NCI-H1417 (cell line): ENCODE measurements at regions not wholly inside any gene's neighbourhood (a gene's known extent, or its start where the extent isn't known, plus 50 kb on each side); places are given as distances from the start of the nearest gene placed in this dataset.
A peak's percentile ranks its signal among the peaks of the same experiment; 100 is the strongest.

Experiments
- DNase-seq, 3 experiments: peaks; one replicate each; lab custom pipeline; 2025; lab: John Stamatoyannopoulos, UW

DNA sequence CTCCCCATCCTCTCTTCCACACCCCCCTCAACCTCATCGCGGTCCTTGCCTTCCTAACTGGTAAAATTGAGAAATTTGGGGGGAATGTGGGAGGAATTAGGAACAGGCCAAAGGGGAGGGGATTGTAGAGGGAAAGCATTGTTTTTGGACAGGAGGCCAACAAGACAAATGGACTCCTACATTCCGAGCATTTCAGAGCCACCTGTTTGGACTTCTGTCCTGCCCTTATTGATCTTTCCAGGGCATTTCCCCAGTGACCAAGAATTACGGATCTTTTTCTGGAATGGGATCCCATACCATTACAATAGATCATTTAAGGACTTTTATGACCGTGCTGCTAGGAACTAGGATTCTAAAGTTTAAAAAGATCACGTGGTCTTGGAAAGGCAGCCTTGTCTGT, 221.3 kb upstream of the ASIC2 start:
- no peak for DNase-seq

GRCh38 chr17:33515974-33516373, 222.9 kb upstream of the ASIC2 start:
- no peak for DNase-seq

DNA sequence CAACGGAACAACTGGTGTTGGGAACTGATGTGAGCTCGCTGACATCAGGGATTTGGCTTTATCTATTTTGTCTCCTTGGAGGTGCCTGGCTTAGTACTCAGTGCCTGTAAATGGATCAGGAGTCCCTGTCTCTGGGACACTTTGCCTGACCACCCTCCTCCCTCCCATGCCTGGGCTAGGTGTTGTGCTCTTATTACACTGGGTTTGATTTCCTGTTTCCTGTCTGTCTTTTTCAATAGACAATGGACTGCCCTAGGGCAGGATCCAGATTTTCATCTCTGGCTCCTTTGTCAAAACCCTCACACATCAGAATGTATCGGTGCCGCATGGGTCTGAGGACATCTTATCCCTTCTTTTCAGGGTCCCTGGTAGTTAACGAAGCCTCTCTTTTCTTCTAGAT, 223.6 kb upstream of the ASIC2 start:
- DNase-seq: no peak

GRCh38 chr17:33517746-33518145, 224.7 kb upstream of the ASIC2 start:
- DNase-seq: no peak

DNA sequence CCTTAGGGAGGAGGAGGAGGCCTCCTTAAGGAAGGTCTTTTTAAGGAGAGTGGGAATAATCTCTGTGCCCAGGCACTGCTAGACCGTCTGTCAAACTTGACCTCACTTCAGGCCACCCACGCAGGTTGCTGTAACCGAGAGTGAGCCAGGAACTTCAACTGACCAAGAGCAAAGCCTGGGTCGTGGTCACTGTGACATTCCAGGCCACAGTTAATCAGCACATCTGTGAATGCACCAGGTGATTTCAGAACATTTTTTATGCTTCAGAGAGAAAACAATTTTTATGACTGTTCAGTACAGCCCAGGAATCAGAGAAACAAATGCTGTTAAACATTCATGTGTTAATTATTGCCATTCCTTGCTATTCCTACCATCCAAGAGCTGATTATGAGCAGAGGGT, 226.6 kb upstream of the ASIC2 start:
- no peak for DNase-seq

DNA sequence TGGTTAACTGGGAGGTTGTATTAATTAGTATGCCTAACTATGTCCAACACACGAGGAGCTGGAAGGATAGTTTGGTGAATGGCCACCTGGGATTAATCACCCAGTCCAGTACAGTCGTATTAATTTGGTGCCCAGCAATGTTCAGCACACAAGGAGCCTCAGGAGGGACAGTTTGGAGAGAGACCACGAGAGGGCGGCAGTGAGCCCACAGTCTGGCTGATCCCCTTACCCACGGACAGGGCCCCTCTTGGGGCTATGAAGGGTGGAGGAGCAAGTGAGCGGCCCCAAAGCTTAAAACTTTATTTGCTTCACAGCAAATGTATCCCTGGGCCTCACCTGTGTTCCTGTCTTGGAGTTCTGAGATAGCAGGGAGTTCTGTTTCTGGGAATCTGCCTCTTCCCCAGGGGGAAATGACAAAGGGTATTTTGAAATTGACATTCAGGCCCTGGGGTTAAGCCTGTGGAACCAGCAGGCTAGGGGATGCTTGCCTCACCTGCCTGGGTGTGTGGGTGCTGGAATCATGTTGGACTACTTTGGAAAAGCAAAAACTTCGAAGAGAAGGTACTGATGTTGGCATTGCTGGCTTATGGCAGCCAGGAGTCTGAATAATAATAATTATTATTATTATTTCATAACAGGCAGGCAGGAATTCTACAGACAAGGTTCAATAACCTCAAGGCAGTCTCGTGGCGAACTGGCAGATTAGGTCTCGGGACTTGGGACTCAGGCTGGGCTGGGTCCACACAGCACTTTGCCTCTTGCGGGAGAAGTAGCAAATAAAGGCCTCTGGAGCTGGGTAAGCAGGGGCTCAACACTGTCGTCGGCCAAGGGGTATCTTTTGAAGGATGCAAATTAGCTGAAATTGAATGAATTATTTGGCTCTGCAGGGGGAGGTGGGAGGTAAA, 227.6 kb upstream of the ASIC2 start:
- DNase-seq: peak; percentile 3 to 61 (median 32)

DNA sequence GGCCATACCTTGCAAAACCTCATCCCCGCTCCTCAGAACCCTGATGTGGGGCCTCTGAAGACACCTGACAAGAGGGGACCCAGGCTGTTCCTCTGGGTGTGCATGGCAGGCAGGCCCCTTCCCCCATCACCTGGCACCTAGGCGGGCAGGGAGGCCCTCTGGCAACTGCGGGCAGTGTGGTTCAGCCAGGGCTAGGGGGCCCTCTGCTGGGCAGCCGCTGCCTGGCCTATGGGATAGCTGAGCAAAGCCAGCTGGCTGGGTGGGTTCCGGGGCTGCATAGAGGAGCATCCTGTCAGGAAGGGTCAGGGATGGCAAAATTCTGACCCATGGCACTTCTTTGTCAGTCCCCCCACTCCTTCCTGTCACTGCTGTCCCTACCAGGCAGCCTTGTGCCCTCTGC, 228.7 kb upstream of the ASIC2 start:
- DNase-seq: no peak

DNA sequence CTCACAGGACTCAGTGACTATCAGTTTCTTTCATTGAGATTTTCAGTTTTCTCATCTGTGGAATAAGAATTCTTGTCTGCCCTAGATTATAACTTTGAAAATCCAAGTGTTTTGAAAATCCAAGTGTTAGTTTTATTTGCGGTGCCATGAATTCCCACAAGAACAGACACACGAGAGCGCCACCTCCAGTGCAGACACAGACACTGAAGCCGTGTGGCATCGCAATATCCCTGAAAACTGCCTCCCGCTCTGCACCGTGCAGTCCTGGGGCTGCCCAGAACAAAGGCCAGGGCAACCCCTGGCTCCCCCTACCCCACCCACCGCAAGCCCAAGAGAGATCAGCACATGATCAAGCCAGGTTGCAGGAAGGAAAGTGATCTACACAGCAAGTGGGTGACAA, 229.5 kb upstream of the ASIC2 start:
- DNase-seq: no peak

- DNase-seq: no peak
These were observed 230.5 kb upstream of the ASIC2 start for GRCh38 chr17:33523577-33523981.

DNA sequence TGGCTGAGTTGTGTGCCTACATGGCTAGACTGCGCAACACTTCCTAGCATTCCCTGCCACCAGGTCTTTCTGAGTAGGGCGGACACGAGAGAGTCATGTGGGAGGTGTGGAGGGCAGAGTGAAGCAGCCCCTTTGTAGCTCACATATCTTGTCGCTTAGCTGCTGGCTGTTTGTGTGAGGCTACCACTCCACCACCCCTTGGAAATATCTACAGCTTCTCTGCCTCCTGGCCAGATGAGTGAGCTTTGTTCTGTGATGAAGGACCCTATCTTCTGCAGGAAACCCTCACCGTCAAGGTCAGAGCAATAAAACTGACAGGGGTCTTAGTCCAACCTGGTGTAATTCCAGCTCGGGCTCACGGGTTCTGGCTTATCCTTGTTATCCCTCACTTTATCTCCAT, 232.1 kb upstream of the ASIC2 start:
- DNase-seq: no peak

DNA sequence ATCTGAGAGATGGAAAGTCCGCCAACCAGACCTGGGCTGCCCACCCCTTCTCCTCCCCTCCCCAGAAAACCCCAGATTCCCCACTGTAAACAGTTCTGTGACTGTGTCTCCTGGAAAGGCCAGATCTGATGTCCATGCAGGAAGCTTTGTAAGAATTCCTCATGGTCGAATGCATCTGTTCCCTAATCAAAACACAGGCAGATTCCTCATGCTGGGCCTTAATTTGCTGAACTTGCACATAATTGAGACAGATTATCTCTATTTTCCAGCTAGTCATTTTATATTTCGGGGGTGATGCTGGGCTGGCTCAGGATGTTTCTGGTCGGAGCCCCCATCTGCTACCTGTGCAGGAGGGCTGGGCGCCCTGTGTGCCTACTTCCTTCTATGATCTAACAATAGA, 233.6 kb upstream of the ASIC2 start:
- no peak for DNase-seq

GRCh38 chr17:33527290-33527689, 234.2 kb upstream of the ASIC2 start:
- no peak for DNase-seq

DNA sequence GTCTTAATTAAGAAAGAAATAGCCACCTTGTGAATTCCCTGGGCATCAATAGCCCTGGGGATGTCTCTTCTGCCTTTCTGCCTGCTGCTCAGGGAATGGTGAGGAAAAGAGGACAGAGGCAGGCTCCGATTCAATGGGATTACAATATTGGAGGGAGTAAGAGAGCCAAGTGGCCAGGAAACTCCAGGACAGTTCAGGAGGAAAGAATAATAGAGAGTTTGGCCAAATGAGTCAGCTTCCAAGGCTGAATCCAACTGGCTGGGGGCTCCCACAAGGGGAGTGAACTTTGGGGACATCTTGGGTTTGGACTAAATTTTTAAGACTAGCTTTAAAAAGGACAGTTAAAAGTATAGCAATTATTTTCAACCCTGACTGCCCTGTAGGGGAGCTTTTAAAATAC, 235.8 kb upstream of the ASIC2 start:
- DNase-seq: no peak

DNA sequence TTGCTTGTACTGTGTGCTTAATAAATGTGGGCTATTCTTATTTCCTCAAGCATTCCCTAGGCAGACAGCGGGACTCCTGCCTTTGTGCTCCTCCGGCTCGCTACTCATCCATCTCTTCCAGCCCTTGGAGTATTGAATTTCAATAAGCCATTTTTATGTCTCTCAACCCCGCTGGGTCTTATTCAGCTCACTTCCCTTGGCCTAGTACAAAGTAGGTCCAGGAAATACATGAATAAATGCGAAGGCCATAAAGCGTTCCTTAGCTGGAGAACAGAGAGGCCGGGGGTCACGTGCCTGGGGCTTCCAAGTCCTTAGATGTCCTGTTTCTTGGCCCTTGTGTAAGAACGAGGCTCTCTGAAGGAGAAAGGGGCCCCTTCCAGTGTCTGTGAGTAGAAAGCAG, 236.7 kb upstream of the ASIC2 start:
- DNase-seq: no peak

DNA sequence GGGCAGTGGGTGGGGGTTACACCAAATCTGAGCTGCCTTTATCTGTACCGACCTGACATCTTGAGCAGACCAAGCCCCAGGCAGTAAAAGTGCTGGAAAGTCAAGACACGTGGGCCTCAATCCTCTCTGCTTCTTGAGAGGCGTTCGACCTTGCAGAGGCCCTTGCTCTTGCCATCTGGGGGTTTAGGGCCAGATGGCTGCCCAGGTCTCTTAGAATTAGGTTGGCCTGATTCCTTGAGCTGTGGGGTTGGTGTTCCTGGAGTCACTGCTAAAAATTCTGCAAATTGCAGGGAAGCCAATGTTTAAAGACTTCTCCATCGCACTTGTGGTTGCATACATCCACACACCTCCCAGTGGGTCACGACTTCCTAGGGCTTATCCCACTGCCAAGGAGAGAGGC, 238.2 kb upstream of the ASIC2 start:
- DNase-seq: no peak

DNA sequence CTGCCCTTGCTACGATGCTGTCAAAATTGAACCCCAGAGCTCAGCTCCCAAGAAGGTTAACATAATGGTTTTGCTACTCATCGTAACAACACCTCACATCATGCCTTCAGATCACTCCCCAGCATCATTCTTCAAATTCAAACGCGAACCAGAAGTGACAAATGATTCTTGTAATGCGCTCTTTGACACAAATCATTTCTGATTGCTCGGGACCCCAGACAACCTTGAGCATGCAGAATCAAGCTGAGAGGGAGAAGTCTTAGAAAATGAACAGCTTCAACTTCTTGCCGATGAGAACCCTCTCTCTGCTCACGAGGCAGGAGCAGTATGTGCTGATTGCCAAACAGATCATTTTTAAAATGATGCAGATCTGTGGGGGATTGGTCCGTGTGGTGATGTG, 241.0 kb upstream of the ASIC2 start:
- DNase-seq: no peak

GRCh38 chr17:33545124-33545523, 252.0 kb upstream of the ASIC2 start:
- DNase-seq: no peak

GRCh38 chr17:33550261-33550660, 257.2 kb upstream of the ASIC2 start:
- no peak for DNase-seq

GRCh38 chr17:33551075-33551474, 258.0 kb upstream of the ASIC2 start:
- DNase-seq: no peak

- DNase-seq: no peak
These were observed 258.8 kb upstream of the ASIC2 start for GRCh38 chr17:33551911-33552310.

DNA sequence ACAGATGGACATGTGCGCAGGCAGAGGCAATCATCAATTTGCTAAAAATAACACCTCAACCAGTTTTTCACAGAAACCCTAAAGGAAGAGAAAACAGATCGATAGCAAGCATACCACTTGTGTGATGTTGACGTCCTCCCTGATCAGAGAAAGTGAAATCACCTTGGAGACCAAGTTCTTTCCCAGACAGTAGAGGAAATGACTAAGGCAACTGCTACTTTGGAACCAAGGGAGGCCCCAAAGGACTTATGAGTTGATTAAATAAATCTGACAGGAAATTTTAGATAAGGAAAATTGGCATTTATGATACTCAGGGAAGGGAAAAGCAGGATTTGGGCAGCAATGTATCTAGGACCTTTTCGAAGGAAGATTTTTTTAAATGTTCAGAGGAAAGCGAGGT, 267.1 kb upstream of the ASIC2 start:
- DNase-seq: no peak

DNA sequence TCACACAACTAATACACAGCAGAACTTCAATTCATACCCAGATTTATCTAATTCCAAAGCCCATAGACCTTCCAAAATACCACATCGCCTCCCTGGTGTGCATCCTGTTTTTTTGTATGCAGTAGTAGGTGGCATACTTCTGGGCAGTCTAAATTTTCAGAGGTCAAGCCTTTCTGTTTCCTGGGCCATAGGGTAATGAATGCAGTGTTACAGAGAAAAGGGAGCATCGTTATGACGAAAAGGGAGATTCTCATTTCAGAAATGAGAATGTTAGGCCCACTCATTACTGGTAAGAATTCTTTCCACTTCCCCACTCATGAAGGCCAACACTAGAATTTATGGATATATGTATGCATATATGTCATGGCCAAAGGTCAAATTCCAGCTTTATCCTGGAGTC, 267.8 kb upstream of the ASIC2 start:
- no peak for DNase-seq

- no peak for DNase-seq
These were observed 268.7 kb upstream of the ASIC2 start for GRCh38 chr17:33561569-33562334.
